GM12872 (cell line): ENCODE measurements at regions not wholly inside any gene's neighbourhood (a gene's known extent, or its start where the extent isn't known, plus 50 kb on each side); places are given as distances from the start of the nearest gene placed in this dataset.

Experiments
- CTCF ChIP-seq: IDR thresholded peaks from 3 replicates; pipeline ENCODE4 v1.5.1; 2011; ENCODE audit warnings: low read depth, mild to moderate bottlenecking, low read length, moderate library complexity; ENCODE audit not compliant: insufficient read depth

- no peak for TF ChIP-seq CTCF
Observed at GRCh38 chr13:59442944-59443486, 720.7 kb downstream of the DIAPH3 start.

DNA sequence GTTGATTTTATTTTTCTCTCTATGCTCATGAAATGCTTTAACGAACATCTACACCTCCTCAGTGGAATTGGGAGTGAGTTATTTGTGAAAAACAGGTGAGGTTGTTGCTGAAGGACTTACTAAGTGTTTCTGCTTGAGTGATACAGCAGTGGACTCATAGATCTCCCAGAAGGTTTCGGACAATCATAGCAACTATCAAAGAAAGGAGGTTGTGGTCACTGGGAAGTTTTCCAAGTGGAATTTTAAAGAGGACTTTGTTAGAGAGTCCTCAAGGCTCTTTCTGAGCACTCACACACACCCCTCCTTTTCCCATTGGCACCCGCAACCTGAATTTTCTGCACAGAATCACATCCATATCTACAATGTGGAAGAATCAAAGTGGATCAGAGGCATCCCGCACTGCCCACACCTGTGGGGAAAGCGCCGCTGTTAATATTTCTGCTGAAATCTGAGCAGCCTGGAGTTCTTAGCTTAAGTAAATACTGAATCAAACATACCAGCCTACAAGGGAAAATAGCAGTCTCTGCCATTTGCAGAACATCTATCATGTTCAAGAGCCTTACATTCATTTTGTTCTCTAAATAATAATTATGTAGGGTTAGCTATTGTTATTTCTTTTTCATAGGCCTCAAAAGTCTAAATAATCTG is 719.4 kb downstream of the DIAPH3 start:
- TF ChIP-seq CTCF: no peak

DNA sequence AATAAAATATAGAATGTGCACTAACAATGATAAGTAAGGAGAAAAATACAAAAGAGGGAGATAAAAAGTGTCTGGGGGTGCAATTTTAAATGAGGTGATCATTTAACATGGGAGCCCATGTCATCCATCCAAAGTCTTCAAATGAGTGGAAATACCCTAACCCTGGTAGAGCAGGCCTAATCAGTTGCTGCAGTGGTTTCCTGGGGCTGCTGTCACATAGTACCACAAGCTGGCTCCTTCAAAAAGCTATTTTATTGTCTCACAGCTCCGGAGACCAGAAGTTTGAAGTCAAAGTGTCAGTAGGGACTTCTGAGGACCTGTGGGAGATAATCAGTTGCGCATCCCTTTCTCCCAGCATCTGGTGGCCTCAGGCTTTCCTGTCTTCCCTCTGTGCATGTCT is 717.9 kb downstream of the DIAPH3 start:
- TF ChIP-seq CTCF: no peak

DNA sequence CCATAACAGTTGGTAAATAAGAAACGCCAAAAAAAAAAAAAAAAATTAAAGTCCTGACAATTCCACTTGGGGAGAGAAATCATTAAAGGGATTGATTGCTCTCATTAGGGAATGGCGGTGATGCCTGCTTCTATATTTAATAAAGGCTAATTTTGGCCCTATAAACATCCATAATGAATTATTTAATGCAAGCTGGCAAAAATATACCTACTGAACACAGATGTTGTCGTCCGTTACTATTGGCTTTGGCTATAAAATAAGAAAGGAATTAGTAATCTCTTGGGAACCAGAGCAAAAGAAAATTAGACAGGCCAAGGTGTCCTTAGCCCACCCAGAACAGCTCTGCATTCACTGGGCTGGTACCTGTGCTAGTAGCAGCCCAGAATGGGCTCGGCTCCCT is 717.3 kb downstream of the DIAPH3 start:
- no peak for TF ChIP-seq CTCF

DNA sequence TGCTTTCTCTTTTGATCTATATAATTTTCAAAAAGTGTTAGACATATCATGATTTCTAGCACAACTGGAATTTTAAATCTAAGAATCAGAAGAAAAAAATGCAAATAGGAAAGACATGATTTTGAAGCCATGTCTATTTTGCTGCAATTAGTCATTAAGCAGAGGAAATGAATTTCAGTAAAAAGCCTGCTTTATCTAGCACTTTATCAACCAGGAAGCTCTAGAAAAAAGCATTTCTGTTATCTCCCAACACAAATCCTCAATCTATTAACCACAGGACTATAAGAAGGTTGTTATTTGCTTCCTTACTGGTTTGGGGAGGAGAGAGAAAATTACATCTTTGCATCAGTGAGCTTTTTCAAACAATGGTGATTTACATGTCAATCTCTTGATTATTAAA is 716.7 kb downstream of the DIAPH3 start:
- no peak for TF ChIP-seq CTCF

DNA sequence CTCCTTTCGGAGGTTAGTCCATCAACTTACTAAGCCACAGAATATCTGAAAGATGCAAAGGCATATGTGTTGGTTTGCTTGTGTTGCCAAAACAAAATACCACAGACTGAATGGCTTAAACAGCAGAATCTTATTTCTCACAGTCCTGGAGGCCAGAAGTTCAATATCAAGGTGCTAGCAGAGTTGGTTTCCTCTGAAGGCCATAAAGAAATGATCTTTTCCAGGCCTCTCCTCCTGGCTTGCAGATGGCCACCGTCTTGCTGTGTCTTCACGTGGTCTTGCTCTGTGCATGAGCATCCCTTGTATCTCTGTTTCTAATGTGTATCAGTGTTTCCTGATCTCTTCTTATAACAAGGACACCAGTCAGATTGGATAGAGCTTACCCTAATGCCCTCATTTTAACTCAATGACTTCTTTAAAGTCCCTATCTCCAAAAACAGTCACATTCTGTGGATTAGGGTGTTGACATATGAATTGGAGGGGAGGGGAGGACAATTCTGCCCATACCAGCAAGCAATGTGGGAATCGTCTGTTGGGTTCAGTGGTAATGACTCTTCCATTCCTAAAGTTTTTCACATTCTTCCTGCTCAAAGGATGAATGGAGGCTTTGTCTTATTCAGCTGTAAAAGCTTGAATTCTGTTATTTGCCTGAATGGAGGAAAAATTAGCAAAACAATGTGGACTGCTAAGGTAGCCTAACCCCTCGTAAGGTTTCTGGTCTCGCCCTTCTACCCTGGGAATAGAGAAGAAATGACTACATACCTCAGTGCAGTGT is 715.7 kb downstream of the DIAPH3 start:
- no peak for TF ChIP-seq CTCF

DNA sequence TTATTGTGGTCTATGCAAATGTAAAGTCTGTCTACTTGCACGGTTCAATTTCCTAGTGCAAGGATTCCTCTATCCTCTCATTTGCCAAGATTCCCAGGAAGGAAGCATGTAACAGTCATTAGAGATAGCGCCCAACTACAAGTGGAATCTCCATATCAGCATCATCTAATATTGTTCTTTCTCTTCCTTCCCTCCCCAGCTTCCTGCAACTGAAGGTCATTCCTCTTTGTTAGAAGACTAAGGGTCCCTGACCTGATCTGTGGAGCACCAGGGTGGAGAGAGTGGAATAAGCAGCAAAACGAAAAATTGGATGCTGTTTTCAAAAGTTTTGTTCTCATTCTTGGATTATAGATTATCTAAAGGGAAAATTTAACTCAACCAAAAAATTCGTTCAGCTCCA is 714.0 kb downstream of the DIAPH3 start:
- no peak for TF ChIP-seq CTCF
